Astrocyte of the hippocampus (primary cell): ENCODE measurements at regions not wholly inside any gene's neighbourhood (a gene's known extent, or its start where the extent isn't known, plus 50 kb on each side); places are given as distances from the start of the nearest gene placed in this dataset.

ENCODE experiments used
- DNase-seq: peaks from one replicate; pipeline ENCODE4 v3.0.0; 2011; ENCODE audit warnings: low read depth, low spot score

GRCh38 chr1:38117444-38117887, 70.9 kb upstream of the POU3F1 start:
- no peak for DNase-seq

- DNase-seq = no peak
These were observed 69.1 kb upstream of the POU3F1 start for GRCh38 chr1:38115682-38116202.

GRCh38 chr1:38115226-38115625, 68.6 kb upstream of the POU3F1 start:
- no peak for DNase-seq

GRCh38 chr1:38114241-38115026, 67.8 kb upstream of the POU3F1 start:
- peak; percentile 84 for DNase-seq

- DNase-seq = no peak
These were observed 66.6 kb upstream of the POU3F1 start for GRCh38 chr1:38113159-38113666.

- DNase-seq = no peak
These were observed 65.0 kb upstream of the POU3F1 start for GRCh38 chr1:38111589-38111988.

GRCh38 chr1:38105267-38105666, 58.7 kb upstream of the POU3F1 start:
- DNase-seq = no peak

- no peak for DNase-seq
These were observed 56.0 kb upstream of the POU3F1 start for GRCh38 chr1:38102636-38103035.

- no peak for DNase-seq
These were observed 54.6 kb upstream of the POU3F1 start for GRCh38 chr1:38101037-38101785.

GRCh38 chr1:38098101-38098847, 51.7 kb upstream of the POU3F1 start:
- DNase-seq = no peak

- no peak for DNase-seq
These were observed 50.8 kb upstream of the POU3F1 start for GRCh38 chr1:38097284-38097898.
